ENCODE measurements at regions not wholly inside any gene's neighbourhood (a gene's known extent, or its start where the extent isn't known, plus 50 kb on each side); places are given as distances from the start of the nearest gene placed in this dataset.
"Not testable (repeated sequence)": the region's sequence is repeated elsewhere in the genome, so short reads cannot be mapped to it uniquely, and the experiment has no call there.

DNA sequence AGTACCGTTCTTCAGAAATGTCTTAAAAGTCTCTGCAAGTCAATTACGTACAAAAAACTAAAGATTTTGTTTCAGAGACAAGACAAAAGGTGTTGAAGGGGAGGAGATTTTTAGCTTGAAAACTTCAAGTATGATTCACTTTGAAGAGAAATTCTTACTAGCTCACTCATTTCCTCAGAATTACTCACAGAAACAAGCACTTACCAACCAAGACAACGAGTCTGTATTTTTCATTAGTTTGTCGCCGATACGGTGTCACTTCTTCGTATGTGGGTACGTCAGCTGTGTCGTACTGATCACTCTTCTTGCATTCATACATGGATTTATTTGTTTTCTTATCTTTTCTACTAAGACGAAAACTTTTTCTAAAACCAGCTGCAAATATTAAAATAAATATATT, 90.6 kb upstream of the ODAD2 start:
- Mint-ChIP-seq H3K9me3 (peaks cover 15% of the 10 kb centered on the region), H3K36me3 (ENCODE audit: low read depth) (peaks cover 50% of the 10 kb centered on the region), H3K27me3 (no peaks in the 10 kb centered on the region), H3K4me1 (ENCODE audit: low read depth) (peaks cover 25% of the 10 kb centered on the region), H3K27ac (peak overlapping the region; percentile 88), H3K4me3 (no peak overlapping the region)
- ChIA-PET CTCF (interaction anchor here (1.2 kb wide), 1 partner anchor 347 kb away, joined by 3 read pairs; no protein-coding TSS in a partner anchor), POLR2A (no interaction called here)
- TF ChIP-seq, protein P1, sequence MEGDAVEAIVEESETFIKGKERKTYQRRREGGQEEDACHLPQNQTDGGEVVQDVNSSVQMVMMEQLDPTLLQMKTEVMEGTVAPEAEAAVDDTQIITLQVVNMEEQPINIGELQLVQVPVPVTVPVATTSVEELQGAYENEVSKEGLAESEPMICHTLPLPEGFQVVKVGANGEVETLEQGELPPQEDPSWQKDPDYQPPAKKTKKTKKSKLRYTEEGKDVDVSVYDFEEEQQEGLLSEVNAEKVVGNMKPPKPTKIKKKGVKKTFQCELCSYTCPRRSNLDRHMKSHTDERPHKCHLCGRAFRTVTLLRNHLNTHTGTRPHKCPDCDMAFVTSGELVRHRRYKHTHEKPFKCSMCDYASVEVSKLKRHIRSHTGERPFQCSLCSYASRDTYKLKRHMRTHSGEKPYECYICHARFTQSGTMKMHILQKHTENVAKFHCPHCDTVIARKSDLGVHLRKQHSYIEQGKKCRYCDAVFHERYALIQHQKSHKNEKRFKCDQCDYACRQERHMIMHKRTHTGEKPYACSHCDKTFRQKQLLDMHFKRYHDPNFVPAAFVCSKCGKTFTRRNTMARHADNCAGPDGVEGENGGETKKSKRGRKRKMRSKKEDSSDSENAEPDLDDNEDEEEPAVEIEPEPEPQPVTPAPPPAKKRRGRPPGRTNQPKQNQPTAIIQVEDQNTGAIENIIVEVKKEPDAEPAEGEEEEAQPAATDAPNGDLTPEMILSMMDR (IDR thresholded peaks at IDR 0.05), result no peak
- ATAC-seq (peak; percentile 47), DNase-seq (peak; percentile 13)
- intact Hi-C loops (cut with micrococcal nuclease), result no loop called here

DNA sequence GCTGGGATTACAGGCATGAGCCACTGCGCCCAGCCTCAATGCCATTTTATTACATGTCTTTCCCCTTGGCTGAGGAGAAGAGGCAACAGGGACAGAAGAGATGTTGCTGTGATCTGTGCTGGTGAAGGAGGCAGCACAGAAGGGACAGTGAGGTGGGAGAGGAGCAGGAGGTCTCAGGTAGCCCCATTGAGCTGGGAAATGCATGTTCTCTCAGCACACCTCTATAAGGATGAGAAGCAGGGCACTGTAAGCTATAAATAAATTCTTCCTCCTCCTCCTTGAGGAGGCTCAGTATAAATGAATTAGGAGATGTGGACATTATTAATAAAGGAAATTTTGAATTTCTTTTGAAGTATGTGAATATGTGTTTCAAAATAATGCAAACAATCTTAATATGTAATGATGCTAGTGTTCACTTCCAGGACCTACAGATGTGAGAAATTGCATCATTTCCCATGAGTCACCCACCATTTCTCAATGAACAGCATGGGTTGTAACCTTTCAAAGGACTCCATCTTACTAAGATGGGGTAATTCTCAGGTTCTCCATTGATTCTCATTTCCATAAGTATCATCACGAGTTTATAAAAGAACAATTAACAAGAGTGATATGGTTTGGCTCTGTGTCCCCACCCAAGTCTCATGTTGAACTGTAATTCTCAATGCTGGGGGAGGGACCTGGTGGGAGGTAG, 88.9 kb upstream of the ODAD2 start:
- ATAC-seq (peak; percentile 92), DNase-seq (peak; percentile 42)
- Mint-ChIP-seq H3K4me3 (no peak overlapping the region), H3K9me3 (peaks cover 15% of the 10 kb centered on the region), H3K27me3 (no peaks in the 10 kb centered on the region), H3K4me1 (ENCODE audit: low read depth) (peaks cover 25% of the 10 kb centered on the region), H3K27ac (peak overlapping the region; percentile 88), H3K36me3 (ENCODE audit: low read depth) (peaks cover 55% of the 10 kb centered on the region)
- POLR2A ChIA-PET, result no interaction called here
- intact Hi-C loops (cut with micrococcal nuclease), result no loop called here
- TF ChIP-seq, protein P1 (IDR thresholded peaks at IDR 0.05), result no peak
- CTCF ChIA-PET, result interaction anchor here (0.8 kb wide), 1 partner anchor 306 kb away, joined by 3 read pairs; no protein-coding TSS in a partner anchor

DNA sequence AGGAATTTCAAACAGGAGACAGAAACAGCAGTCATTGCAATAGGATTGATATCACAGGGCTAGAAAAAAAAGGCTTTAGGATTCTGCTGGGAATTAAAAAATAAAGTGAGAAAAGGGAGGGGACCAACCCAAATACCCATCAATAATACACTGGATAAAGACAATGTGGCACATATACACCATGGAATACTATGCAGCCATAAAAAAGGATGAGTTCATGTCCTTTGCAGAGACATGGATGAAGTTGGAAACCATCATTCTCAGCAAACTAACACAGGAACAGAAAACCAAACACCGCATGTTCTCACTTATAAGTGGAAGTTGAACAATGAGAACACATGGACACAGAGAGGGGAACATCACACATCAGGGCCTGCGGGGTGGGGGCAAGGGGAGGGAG, 86.9 kb upstream of the ODAD2 start:
- Mint-ChIP-seq H3K36me3 (ENCODE audit: low read depth) (peaks cover 55% of the 10 kb centered on the region), H3K9me3 (peaks cover 15% of the 10 kb centered on the region), H3K4me1 (ENCODE audit: low read depth) (peaks cover 27% of the 10 kb centered on the region)
- DNase-seq; CTCF ChIA-PET; H3K27ac Mint-ChIP-seq; intact Hi-C loops (cut with micrococcal nuclease); ATAC-seq; H3K27me3 Mint-ChIP-seq; H3K4me3 Mint-ChIP-seq; POLR2A ChIA-PET: not testable (repeated sequence)

DNA sequence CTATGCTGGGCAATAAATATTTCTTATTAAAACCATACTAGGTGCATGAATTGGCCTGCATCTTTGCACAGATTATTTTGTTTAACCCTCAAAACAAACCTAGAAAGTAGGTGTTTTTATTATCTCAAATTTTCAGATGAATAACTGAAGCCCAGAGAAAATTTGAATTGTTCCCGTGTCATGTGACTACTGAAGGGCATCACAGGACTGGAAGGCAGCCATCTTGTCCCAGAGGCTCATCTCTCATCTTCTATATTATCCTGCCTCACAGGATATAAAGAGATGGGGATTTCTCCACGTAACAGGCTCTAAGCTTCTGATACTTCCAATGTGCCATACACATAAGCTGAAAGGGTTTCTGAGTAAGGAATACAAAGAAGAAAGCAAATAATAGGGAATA, 84.0 kb upstream of the ODAD2 start:
- ChIA-PET POLR2A (no interaction called here), CTCF (no interaction called here)
- no peak overlapping the region for H3K27ac Mint-ChIP-seq
- peaks cover 13% of the 10 kb centered on the region for H3K9me3 Mint-ChIP-seq
- peaks cover 41% of the 10 kb centered on the region for H3K36me3 Mint-ChIP-seq (ENCODE audit: low read depth)
- intact Hi-C loops (cut with micrococcal nuclease), result no loop called here
- DNase-seq (no peak), ATAC-seq (no peak)
- peaks cover 12% of the 10 kb centered on the region for H3K4me1 Mint-ChIP-seq (ENCODE audit: low read depth)
- TF ChIP-seq, protein P1 (IDR thresholded peaks at IDR 0.05), result no peak
- H3K27me3 Mint-ChIP-seq, result no peaks in the 10 kb centered on the region
- H3K4me3 Mint-ChIP-seq, result no peak overlapping the region

DNA sequence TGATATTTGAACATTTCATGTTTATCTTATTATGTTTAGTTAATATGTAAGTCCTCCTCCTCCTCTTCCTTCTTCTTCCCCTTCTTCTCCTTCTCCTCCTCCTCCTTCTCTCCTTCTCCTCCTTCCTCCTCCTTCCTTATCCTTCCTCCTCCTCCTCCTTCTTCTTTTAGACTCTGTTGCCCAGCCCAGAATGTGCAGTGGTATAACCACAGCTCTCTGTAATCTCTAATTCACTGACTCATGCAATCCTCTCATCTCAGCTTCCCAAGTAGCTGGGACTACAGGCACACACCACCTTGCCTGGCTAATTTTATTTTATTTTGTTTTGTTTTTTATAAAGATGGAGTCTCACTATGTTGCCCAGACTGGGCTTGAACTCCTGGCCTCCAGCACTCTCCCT, 83.4 kb upstream of the ODAD2 start:
- Mint-ChIP-seq H3K36me3 (ENCODE audit: low read depth) (peaks cover 35% of the 10 kb centered on the region), H3K27me3 (no peaks in the 10 kb centered on the region), H3K4me3 (no peak overlapping the region), H3K27ac (no peak overlapping the region), H3K4me1 (ENCODE audit: low read depth) (peaks cover 11% of the 10 kb centered on the region), H3K9me3 (peaks cover 11% of the 10 kb centered on the region)
- ATAC-seq (no peak), DNase-seq (no peak)
- TF ChIP-seq, protein P1 (IDR thresholded peaks at IDR 0.05), result no peak
- CTCF ChIA-PET, result no interaction called here
- POLR2A ChIA-PET, result no interaction called here
- intact Hi-C loops (cut with micrococcal nuclease), result no loop called here

Data from activated CD8-positive, alpha-beta T cell treated with anti-CD3 and anti-CD28 coated beads for 36 hours (primary cell).